PC-3 (cell line): ENCODE measurements at regions not wholly inside any gene's neighbourhood (a gene's known extent, or its start where the extent isn't known, plus 50 kb on each side); places are given as distances from the start of the nearest gene placed in this dataset.

Experiments used
- ATAC-seq: fragments of 200-7000 bp; cut with Tn5 transposase; 2 replicates; pipeline ENCODE4 v1.9.1; 2020; ENCODE audit warnings: mild to moderate bottlenecking, moderate library complexity
- BruUV-seq: library from RNA; stranded (reverse); fragments of 400-500 nt; replicated peaks from 2 replicates; lab custom pipeline; 2021; lab: Mats Ljungman, UMichigan
- CTCF ChIA-PET: fragments of 300-600 bp; sonication (Branson Sonifier 250); formaldehyde crosslinking; loops from one replicate; lab custom pipeline; 2022; ENCODE audit warnings: antibody characterized with exemption; lab: Charles Lee
- POLR2A ChIA-PET: fragments of 300-600 bp; sonication (Branson Sonifier 250); formaldehyde crosslinking; loops from one replicate; lab custom pipeline; 2022; ENCODE audit warnings: antibody characterized with exemption; ENCODE audit not compliant: unreplicated experiment; lab: Charles Lee
- DNase-seq: peaks from one replicate; pipeline ENCODE4 v3.0.0-alpha.2; 2015
- H2AFZ ChIP-seq: fragments of 300-600 bp; sonication (generic); 2 replicates; pipeline ENCODE4 v1.6.0; 2016; ENCODE audit warnings: antibody characterized with exemption, low read length
- H3F3A ChIP-seq: fragments of 300-600 bp; sonication (generic); one replicate; pipeline ENCODE4 v1.6.0; 2017; ENCODE audit warnings: antibody characterized with exemption, low read length, control low read depth, mild to moderate bottlenecking; ENCODE audit not compliant: unreplicated experiment
- H3K27ac ChIP-seq: fragments of 300-600 bp; sonication (generic); 2 replicates; pipeline ENCODE4 v1.5.1; 2016; ENCODE audit warnings: mild to moderate bottlenecking, low read length
- H3K27me3 ChIP-seq: fragments of 300-600 bp; sonication (generic); 2 replicates; pipeline ENCODE4 v1.6.1; 2016; ENCODE audit warnings: low read length, mixed read lengths
- H3K36me3 ChIP-seq: fragments of 300-600 bp; sonication (generic); 2 replicates; pipeline ENCODE4 v1.6.1; 2016; ENCODE audit warnings: low read depth, mixed run types, low read length, mixed read lengths
- H3K4me1 ChIP-seq: fragments of 300-600 bp; sonication (generic); 2 replicates; pipeline ENCODE4 v1.5.1; 2016; ENCODE audit warnings: low read length; ENCODE audit not compliant: insufficient read depth
- H3K4me2 ChIP-seq: fragments of 300-600 bp; sonication (generic); 2 replicates; pipeline ENCODE4 v1.6.0; 2016; ENCODE audit warnings: low read length
- H3K4me3 ChIP-seq: fragments of 300-600 bp; sonication (generic); 2 replicates; pipeline ENCODE4 v1.5.1; 2016; ENCODE audit warnings: mild to moderate bottlenecking, low read length, mixed read lengths
- H3K79me2 ChIP-seq: fragments of 300-600 bp; sonication (generic); 2 replicates; pipeline ENCODE4 v1.6.1; 2017; ENCODE audit warnings: low read length, mixed read lengths
- H3K9ac ChIP-seq: fragments of 300-600 bp; sonication (generic); 2 replicates; pipeline ENCODE4 v1.6.0; 2016; ENCODE audit warnings: mild to moderate bottlenecking, low read length
- H3K9me2 ChIP-seq: fragments of 300-600 bp; sonication (generic); replicated peaks from 2 replicates; pipeline ENCODE4 v1.6.1; 2016; ENCODE audit warnings: mixed run types, low read length, mixed read lengths
- H3K9me3 ChIP-seq: fragments of 300-600 bp; sonication (generic); 2 replicates; pipeline ENCODE4 v1.6.1; 2016; ENCODE audit warnings: low read length, mixed read lengths
- H4K20me1 ChIP-seq: fragments of 300-600 bp; sonication (generic); 2 replicates; pipeline ENCODE4 v1.6.1; 2016; ENCODE audit warnings: low read length, mixed read lengths
- CTCF ChIP-seq: fragments of 300-600 bp; sonication (generic); conservative IDR thresholded peaks from 2 replicates; pipeline ENCODE4 v1.5.1; 2017; ENCODE audit warnings: antibody characterized with exemption, low read depth, mild to moderate bottlenecking, low read length
- EZH2 ChIP-seq: fragments of 300-600 bp; sonication (generic); IDR thresholded peaks from one replicate; pipeline ENCODE4 v1.6.1; 2017; ENCODE audit warnings: antibody characterized with exemption, mild to moderate bottlenecking, low read length; ENCODE audit not compliant: unreplicated experiment
- EZH2phosphoT487 ChIP-seq: fragments of 300-600 bp; sonication (generic); IDR thresholded peaks from 2 replicates; pipeline ENCODE4 v1.6.1; 2018; ENCODE audit warnings: mild to moderate bottlenecking, antibody characterized with exemption, low read length, borderline replicate concordance
- intact Hi-C: fragments of 100-400 bp; cut with micrococcal nuclease; formaldehyde crosslinking; loops from 2 replicates; pipeline ENCODE4 v1.9.0; 2023

GRCh38 chrX:44400161-44400560 lies 56.7 kb upstream of the EFHC2 start:
- Histone ChIP-seq H3K4me2 (peak overlapping the region; percentile 59), H3K4me1 (peaks cover 24% of the 10 kb centered on the region), H3K79me2 (no peaks in the 10 kb centered on the region), H4K20me1 (no peaks in the 10 kb centered on the region), H3K9me3 (no peaks in the 10 kb centered on the region), H3F3A (no peaks in the 10 kb centered on the region), H3K36me3 (no peaks in the 10 kb centered on the region), H3K27ac (peak overlapping the region; percentile 57), H3K9ac (no peak overlapping the region), H3K4me3 (no peak overlapping the region), H3K27me3 (no peaks in the 10 kb centered on the region), H3K9me2 (no peaks in the 10 kb centered on the region), H2AFZ (no peak overlapping the region)
- intact Hi-C loops, result loop anchor here (1.0 kb wide), 1 partner anchor 29 kb away; no protein-coding TSS in a partner anchor
- no TSS peak for BruUV-seq
- ATAC-seq (no peak), DNase-seq (no peak)
- POLR2A ChIA-PET, result no interaction called here
- CTCF ChIA-PET, result no interaction called here
- TF ChIP-seq CTCF, result no peak
- TF ChIP-seq EZH2phosphoT487, result no peak
- no peak for TF ChIP-seq EZH2
